HG03196 (cell line): ENCODE measurements at regions not wholly inside any gene's neighbourhood (a gene's known extent, or its start where the extent isn't known, plus 50 kb on each side); places are given as distances from the start of the nearest gene placed in this dataset.
"Not testable (repeated sequence)": the region's sequence is repeated elsewhere in the genome, so short reads cannot be mapped to it uniquely, and the experiment has no call there.

ENCODE experiments used
- ATAC-seq: cut with Tn5 transposase; IDR thresholded peaks from one replicate; pipeline ENCODE4 v1.9.1; 2021; ENCODE audit not compliant: unreplicated experiment

DNA sequence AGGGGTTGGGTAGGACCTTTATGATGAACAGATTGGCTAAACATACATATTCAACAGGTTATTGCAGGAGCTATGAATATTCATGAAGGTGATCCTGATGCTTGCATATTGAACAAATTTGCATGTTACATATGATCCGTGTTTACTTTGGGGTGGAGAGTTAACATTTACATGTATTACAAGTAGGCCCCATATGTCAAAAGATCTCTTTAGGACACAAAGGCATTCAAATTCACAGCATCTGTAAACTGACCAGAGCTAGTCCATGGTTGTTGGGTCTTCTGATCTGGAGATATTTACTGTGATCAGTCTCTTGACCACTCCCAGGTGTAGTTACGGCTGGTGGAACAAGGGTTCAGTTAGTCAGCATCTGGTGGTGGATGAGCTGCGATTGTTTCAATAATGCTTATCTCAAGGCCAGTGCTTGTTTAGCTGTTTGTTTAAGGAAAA, 80.4 kb downstream of the PMAIP1 start:
- no peak for ATAC-seq

DNA sequence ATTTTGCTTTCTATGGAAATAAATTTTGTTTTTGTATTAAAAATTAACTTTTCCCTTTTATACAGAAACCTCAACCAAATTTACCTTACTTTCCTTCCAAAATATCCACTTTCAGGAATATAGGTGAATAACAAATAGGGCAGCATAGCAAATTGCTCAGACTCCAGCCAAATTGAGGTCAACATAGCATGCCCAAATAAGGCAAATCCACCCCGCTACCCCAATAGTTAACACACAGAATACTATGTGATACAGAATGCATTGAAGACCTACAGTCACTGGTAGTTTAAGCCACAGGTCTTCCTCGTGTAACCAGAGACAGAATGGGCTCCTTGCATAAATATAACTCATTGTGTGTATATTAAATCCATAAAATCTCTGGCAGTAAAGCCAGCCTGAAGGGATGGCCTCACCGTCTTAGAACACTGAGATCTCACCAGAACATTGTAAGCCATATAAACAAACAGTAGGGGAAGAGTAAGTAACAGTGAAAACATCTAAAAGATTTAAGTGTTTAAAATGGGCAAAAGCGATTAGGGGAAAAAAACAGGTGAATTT, 72.2 kb downstream of the PMAIP1 start:
- ATAC-seq: no peak

DNA sequence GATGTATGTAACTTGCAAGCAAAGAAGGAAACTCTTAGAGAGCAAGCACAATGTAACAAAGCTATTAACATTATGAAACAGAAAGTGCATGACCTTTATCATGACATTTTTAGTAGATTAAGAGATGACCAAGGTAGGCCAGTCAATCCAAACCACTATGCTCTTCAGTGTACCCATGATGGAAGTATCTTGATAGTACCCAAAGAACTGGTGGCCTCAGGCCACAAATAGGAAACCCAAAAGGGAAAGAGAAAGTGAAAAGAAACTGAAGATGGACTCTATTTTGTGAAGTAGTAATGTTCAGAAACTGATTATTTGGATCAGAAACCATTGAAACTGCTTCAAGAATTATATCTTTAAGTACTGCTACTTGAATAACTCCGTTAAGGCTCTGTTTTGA, 71.3 kb downstream of the PMAIP1 start:
- peak; percentile 75 for ATAC-seq

DNA sequence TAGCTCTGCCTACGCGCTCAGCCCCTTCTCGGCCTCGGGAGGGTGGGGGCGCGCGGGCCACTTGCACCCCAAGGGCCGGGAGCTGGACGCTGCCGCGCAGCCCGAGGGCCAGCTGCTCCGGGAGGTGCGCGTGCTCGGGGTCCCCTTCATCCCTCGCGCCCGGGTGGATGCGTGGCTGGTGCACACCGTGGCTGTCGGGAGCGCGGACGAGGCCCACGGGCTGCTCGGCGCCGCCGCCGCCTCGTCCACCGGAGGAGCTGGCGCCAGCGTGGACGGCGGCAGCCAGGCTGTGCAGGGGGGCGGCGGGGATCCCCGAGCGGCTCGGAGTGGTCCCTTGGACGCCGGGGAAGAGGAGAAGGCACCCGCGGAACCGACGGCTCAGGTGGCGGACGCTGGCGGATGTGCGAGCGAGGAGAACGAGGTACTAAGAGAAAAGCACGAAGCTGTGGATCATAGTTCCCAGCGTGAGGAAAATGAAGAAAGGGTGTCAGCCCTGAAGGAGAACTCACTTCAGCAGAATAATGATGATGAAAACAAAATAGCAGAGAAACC, 69.8 kb downstream of the PMAIP1 start:
- ATAC-seq: not testable (repeated sequence)

DNA sequence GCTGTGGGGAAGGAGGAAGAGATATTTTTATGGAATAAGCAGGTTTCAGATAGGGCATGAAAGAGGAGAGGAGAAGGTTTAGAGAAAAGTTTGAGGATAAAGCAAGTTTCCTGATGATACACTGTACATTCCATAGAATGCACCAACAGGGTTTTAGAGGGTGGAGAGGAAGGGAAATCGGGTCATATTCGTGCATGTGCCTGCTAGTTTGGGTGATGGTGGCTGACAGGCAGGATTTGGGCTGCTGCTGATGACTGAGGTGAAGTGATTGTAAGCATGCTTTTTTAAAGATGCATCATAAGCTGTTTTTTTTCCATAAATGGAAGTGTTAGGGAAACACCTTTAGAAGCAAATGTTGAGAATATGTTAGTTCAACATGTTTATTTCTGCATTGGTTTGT, 68.8 kb downstream of the PMAIP1 start:
- no peak for ATAC-seq

DNA sequence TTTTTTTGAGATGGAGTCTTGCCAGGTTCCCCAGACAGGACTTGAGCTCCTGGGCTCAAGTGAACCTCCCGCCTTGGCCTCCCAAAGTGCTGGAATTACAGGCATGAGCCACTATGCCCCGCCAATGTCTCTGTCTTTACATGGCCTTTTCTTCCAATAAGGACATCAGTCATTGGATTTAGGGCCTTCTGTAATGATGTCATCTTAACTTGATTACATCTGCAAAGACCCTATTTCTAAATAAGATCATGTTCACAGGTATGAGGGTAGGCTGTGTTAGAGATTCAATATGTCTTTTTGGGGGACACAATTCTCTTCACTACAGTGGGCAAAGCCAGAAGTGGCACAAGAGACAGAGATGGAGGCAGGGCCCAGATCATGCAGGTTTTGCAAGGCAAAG, 68.1 kb downstream of the PMAIP1 start:
- ATAC-seq: no peak

DNA sequence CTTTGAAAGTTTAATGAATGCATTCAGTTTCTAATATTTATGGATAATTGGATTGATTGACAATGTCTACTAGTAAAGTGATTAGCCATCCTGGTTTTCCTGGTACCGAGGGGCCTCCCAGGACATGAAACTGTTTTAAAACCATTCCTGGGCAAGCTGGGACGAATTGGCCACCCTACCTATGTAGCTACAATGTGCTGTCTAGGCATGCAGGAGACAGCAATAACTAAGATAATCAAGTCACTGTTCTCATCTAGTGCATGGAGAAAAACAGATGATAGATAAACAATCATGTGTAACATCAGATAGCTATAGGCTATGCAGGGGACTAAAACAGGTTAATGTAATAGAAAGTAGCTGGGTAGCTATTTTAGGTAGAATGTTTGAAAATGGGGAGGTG, 67.1 kb downstream of the PMAIP1 start:
- no peak for ATAC-seq

DNA sequence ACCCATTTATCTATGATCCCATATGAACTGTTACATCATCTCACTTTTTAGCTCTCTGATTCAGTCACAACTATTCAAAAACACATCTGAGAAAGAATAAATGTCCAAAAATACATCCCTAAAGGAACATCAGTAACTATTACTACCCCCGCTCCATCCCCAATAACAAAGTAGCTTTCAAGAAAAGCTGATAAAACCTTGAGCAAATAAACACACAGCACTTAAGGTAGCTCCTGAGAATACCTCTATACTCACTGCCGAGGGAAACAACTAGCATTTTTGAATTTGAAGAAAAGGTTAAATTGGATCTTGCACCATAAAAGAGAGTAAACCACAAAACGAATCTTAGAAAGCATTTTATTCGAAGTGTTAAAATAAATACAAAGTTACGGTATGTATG, 63.4 kb downstream of the PMAIP1 start:
- no peak for ATAC-seq

DNA sequence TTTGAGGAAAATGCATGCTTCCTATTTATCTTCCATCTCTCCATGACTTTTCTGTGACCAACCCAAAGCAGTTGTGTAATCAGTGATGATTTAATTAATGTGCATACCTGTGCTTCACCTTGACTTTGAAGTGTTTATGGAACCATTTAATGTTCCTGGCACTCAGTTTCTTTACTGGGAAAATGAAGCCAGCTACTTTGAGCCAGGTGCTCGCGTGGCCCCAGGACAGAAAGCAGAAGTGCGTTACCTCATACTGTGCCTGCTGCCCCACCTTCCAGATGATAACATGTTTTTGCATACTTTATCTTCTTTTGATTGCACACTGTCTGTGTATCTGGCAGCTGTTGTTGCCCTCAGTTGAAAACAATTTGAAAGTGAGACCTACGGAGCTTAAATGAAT, 61.3 kb downstream of the PMAIP1 start:
- peak; percentile 73 for ATAC-seq

DNA sequence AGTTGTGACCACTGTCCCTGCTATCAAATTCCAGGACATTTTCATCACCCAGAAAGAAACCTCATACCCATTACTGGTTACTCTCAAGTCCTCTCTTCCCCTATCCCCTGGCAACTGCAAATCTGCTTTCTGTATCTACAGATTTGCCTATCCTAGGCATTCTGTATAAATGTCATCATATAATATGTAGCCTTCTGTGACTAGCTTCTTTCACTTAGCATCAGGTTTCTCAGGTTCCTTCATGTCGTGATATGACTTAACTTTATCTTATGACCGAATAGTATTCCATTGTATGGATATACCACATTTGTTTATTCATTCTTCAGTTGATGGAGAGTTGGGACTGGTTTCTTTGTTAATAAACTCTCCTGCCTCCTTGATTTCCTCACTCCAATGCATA, 60.5 kb downstream of the PMAIP1 start:
- ATAC-seq: no peak

DNA sequence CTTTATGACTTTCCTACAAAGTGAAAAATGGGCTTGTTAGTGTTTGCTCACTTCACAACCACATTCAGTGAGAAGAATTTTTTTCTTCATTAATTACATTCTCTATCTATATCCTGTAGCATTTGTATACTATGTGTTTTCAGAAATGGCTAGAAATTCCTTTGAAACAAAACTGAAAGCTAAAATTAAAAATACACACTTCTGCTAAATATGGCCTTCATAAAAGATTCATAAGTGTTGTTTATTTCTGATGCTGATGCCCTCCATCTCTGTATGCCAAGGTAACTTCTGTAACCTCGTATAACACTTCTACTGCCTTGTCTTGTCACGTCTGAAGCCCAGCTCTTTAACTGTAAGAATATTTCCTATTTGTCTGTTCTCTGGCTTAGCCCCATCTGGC, 59.8 kb downstream of the PMAIP1 start:
- no peak for ATAC-seq

DNA sequence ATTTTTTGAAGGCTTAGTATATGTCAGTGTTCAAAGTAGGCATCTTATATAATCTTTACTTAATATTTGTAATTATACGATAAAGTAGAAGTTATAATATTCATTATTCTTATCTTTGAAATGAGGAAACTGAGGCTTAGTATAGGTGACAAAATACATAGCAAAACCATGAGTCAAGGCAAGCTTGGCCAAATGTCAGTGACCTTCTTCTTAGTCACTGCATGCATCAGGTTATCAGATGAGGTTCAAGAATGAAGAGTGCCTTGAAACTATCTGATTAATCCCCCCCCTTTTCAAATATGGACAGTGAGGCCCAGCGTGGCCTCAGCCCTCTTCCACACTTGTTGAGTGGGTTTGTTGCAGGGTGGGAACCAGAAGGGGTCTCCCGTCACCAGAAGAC, 59.3 kb downstream of the PMAIP1 start:
- no peak for ATAC-seq

DNA sequence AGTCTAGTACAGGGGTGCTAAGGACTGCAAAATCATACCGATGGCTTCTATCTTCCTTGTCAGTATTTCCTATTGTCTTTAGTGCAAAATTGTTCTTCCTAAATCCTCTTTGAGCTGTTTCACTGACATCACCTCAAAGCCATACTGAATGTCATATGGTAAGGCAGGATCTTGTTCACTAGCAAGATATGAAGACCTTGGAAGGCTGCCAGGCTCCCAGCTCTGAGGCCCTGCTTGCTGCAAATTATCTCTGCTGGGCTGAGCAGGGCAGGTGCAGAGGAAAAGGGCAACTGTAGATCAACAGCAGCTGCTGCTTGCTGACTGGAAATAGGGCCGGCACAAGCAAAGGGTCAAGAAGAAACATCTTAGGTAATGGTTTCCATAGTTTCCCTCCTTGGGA, 58.2 kb downstream of the PMAIP1 start:
- ATAC-seq: no peak

DNA sequence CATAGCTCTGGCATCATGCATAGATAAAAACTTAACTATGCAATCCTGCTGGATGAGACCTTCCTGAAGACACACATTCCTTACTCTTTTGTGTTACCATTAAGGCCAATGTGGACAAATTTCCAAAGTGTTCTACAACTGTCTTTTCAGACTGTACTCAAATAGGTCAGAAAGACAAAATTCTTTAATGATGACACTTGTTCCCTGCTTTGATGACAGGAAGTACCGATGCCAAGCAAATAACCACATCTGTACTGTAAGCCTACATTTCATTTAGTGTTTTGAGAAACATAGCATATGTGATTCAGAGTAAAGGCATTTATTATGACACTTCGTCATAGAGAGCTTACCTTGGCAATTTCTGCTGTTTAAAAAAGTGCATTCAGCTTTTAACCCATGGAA, 55.0 kb downstream of the PMAIP1 start:
- no peak for ATAC-seq

DNA sequence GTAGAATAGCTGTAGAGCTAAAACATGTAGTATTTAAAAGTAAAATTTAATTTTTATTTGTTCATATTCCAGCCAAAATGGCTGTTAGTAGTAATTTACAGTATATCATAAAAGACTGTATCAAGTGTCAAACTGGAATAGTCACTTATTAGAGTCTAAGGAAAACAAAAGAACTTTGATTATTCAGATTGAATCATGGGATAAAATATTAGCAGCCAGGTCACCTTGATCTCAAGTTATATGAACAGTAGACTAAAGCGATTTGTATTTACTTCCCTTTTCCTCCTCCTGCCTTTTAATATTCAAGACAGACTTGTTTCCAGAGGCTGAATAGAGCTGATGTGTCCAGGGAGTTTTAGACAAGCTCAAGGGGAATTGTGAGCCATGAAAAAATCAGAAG, 54.4 kb downstream of the PMAIP1 start:
- ATAC-seq: no peak
